ENCODE measurements at regions not wholly inside any gene's neighbourhood (a gene's known extent, or its start where the extent isn't known, plus 50 kb on each side); places are given as distances from the start of the nearest gene placed in this dataset.

- no peak overlapping the region for H3K9ac ChIP-seq (ENCODE audit: low read length)
- ChIA-PET CTCF (no interaction called here), RAD21 (ENCODE audit: low non-redundant PET in 1 of 2, low total read pairs in 2 of 2, uncharacterized antibody in 2 of 2, unreplicated experiment in 2 of 2) (no interaction called here), POLR2A (no interaction called here)
- DNase-seq (ENCODE audit: low read depth, low spot score) = no peak
- ATAC-seq = no peak
- intact Hi-C loops (cut with micrococcal nuclease) = no loop called here
- no peaks in the 10 kb centered on the region for H3K79me2 ChIP-seq (ENCODE audit: insufficient read depth, low read length)
- peaks cover 47% of the 10 kb centered on the region; the same call in 1 of the 2 replicates for H3K27me3 ChIP-seq (ENCODE audit: insufficient read depth, low read length)
- no peak overlapping the region for H3K4me2 ChIP-seq (ENCODE audit: low read length)
- H3K9me2 ChIP-seq (ENCODE audit: insufficient read depth) = no peaks in the 10 kb centered on the region
- no peak overlapping the region for H3K27ac ChIP-seq (ENCODE audit: low read depth, low read length)
- no peaks in the 10 kb centered on the region for H3K9me3 ChIP-seq (ENCODE audit: control insufficient read depth in 1 of 2, insufficient read depth in 1 of 2, low read depth in 1 of 2, low read length in 2 of 2)
- no peaks in the 10 kb centered on the region for H4K20me1 ChIP-seq (ENCODE audit: insufficient read depth)
- H3K4me3 ChIP-seq (replicated peaks in 1 of 2; ENCODE audit: low read depth in 1 of 2, low read length in 2 of 2) = no peak overlapping the region
- no peaks in the 10 kb centered on the region for H3K36me3 ChIP-seq (ENCODE audit: control insufficient read depth in 1 of 2, insufficient read depth in 2 of 2, low read length in 2 of 2)
- no TSS peak for BruUV-seq (replicated peaks)
- TF ChIP-seq SRF (IDR thresholded peaks at IDR 0.05; ENCODE audit: low read depth) (no peak), ZFX (IDR thresholded peaks at IDR 0.05) (no peak), JUND (IDR thresholded peaks at IDR 0.05) (no peak), ATF3 (IDR thresholded peaks at IDR 0.05) (no peak), ZNF274 (IDR thresholded peaks at IDR 0.05; ENCODE audit: low read depth, low read length) (no peak), SP1 (IDR thresholded peaks at IDR 0.05; ENCODE audit: low read depth) (no peak), RAD21 (IDR thresholded peaks at IDR 0.05; ENCODE audit: low read depth) (no peak), CTCF (IDR thresholded peaks at IDR 0.05 in 2 of 3, conservative IDR thresholded peaks at IDR 0.05 in 1 of 3; ENCODE audit: borderline replicate concordance in 1 of 3, insufficient read depth in 1 of 3, low read depth in 2 of 3, low read length in 2 of 3) (no peak), REST (IDR thresholded peaks at IDR 0.05; ENCODE audit: low read depth) (no peak), EZH2phosphoT487 (IDR thresholded peaks at IDR 0.05; ENCODE audit: borderline replicate concordance) (no peak), TCF7L2 (IDR thresholded peaks at IDR 0.05; ENCODE audit: borderline replicate concordance, extremely low read depth, insufficient read depth, insufficient read length) (no peak), SIN3A (IDR thresholded peaks at IDR 0.05; ENCODE audit: low read depth) (no peak), CEBPB (IDR thresholded peaks at IDR 0.05; ENCODE audit: low read depth) (no peak), POLR2A (IDR thresholded peaks at IDR 0.05; ENCODE audit: borderline replicate concordance, extremely low read depth, insufficient read depth, insufficient read length) (no peak)
- H3K4me1 ChIP-seq (ENCODE audit: control insufficient read depth in 1 of 2, insufficient read depth in 2 of 2, low read length in 2 of 2) = no peaks in the 10 kb centered on the region
- no peak overlapping the region for H2AFZ ChIP-seq (ENCODE audit: low read depth, low read length, poor library complexity, severe bottlenecking)
Observed at GRCh38 chr17:74004056-74004455, 199.4 kb upstream of the RPL38 start.

Data from HCT116 (cell line).